Heart right ventricle (tissue), 16 donors: ENCODE measurements at regions not wholly inside any gene's neighbourhood (a gene's known extent, or its start where the extent isn't known, plus 50 kb on each side); places are given as distances from the start of the nearest gene placed in this dataset.

Experiments used
- ATAC-seq, 8 donors: fragments of 200-7000 bp; cut with Tn5 transposase; one replicate each; pipeline ENCODE4 v1.9.1; 2020; ENCODE audit warnings: mild to moderate bottlenecking in 8 of 8, moderate library complexity in 8 of 8, moderate number of reproducible peaks in 1 of 8
- DNase-seq, 2 donors: peaks; one replicate each; pipeline ENCODE4 v3.0.0-alpha.2; 2020
- H3K27ac ChIP-seq, 10 donors: fragments of 200-600 bp; sonication (generic) in 2 of 10; one replicate each; pipeline versions ENCODE4 v1.5.0 to v1.8.0; 2020 to 2022; ENCODE audit warnings: mild to moderate bottlenecking in 3 of 10
- H3K27me3 ChIP-seq, 7 donors: fragments of 200-600 bp; one replicate each; pipeline ENCODE4 v1.8.0; 2021 to 2022; ENCODE audit warnings: mild to moderate bottlenecking in 2 of 7
- H3K36me3 ChIP-seq, 9 donors: fragments of 200-600 bp; sonication (generic) in 1 of 9; one replicate each; pipeline versions ENCODE4 v1.5.0 to v1.8.0; 2020 to 2022; ENCODE audit warnings: mild to moderate bottlenecking in 2 of 9
- H3K4me1 ChIP-seq, 9 donors: fragments of 200-600 bp; sonication (generic) in 1 of 9; one replicate each; pipeline versions ENCODE4 v1.5.0 to v1.8.0; 2020 to 2022; ENCODE audit warnings: mild to moderate bottlenecking in 4 of 9
- H3K4me3 ChIP-seq, 10 donors: fragments of 200-600 bp; sonication (generic) in 2 of 10; one replicate each; pipeline versions ENCODE4 v1.5.0 to v1.8.0; 2020 to 2022; ENCODE audit warnings: mild to moderate bottlenecking in 7 of 10, moderate library complexity in 2 of 10
- H3K9me3 ChIP-seq, 11 donors: fragments of 200-600 bp in 10 of 11; sonication (generic) in 2 of 11; one replicate each; pipeline versions ENCODE4 v1.5.0 to v1.8.0; 2013 to 2022; ENCODE audit warnings: mild to moderate bottlenecking in 2 of 11, control low read depth in 1 of 11, moderate library complexity in 1 of 11
- WGBS, 2 donors: extraction: QIAGEN DNeasy Blood & Tissue Kit; methylation state at CpG; one replicate each; pipeline ENCODE4 v1.1.7; 2013; ENCODE audit warnings: inconsistent platforms in 1 of 2; 5-methylcytosine and 5-hydroxymethylcytosine counted together
- intact Hi-C, 10 donors: fragments of 100-400 bp; cut with DNase I; formaldehyde crosslinking; loops; one replicate each; pipeline versions ENCODE4 v1.11.1 to v1.14.2; 2022
- TF ChIP-seq, protein P1 (sequence below), 9 donors: fragments of 200-600 bp; sonication (generic) in 2 of 9; IDR thresholded peaks; one replicate each; pipeline versions ENCODE4 v1.5.0 to v1.8.0; 2021 to 2022; ENCODE audit warnings: antibody characterized with exemption in 9 of 9, mild to moderate bottlenecking in 5 of 9, moderate library complexity in 1 of 9
- donor health status: Arrhythmogenic right ventricular cardiomyopathy.
- donor health status: ischemic (EF 13 %, LVEDD 7.1; RV severe dilation, severe dysfunction).
- donor health status: healthy with polysubstance abuse.
- donor health status: DM: no; HTN: yes; CAD: no.
- donor health status: DM: no; HTN: no; CAD: no.
- donor health status: ischemic (EF 25% LVEDD 6.9; RV normal size, moderate dysfunction).
- donor health status: ischemic (EF 25% LVEDD 5.7; RV mildly dilated, moderate dysfunction).
- donor health status: healthy.
- donor health status: DM: yes; HTN: yes; CAD: no.
- donor health status: Ischemic cardiomyopathy.
- donor health status: ischemic (EF 35%, LVEDD 5.7; RV mildly dilated, moderate dysfunction).
- donor health status: nonischemic (EF 11% LVEDD 7.7; RV severe dilation, severe dysfunction).
- donor health status: DM: yes; HTN: yes; CAD: no.
- donor health status: PGD.
- donor health status: ischemic (EF 29% LVEDD 5.4; RV normal size, mild dysfunction).
- donor health status: nonischemic (EF 23%, LVEDD 6.1; RV moderate dilation, normal function).

DNA sequence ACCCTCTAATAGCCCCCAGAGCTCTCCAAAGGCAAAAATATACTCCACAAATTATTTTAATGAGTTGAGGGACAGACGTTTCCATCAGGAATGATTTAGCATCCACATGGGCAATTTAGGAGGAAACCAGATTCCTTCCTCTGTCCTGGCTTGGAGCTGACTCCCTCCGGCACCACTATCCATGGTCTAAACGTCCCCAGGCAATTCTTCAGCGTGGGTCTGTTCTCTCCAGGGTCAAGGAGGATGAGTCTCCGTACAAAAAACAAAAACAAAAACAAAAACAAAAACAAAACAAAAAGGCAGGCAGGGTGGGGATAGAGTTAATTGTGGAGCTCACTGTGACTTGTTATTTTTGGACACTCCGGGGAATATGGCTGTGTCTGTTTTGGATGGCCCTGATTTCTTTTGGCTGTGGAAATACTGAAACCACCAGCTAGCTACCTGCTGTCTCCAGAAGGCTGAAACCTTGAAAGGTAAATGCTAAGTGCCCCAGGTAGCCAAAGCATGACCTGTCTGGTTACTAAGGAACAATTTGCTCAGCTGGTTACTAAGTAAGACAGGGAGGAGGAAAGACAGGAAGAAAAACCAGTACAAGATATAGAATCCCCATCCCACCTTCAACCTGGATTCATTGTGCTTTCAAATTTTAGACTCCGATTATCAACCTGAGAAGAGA lies 419.1 kb upstream of the LCORL start:
- TF ChIP-seq, protein P1, sequence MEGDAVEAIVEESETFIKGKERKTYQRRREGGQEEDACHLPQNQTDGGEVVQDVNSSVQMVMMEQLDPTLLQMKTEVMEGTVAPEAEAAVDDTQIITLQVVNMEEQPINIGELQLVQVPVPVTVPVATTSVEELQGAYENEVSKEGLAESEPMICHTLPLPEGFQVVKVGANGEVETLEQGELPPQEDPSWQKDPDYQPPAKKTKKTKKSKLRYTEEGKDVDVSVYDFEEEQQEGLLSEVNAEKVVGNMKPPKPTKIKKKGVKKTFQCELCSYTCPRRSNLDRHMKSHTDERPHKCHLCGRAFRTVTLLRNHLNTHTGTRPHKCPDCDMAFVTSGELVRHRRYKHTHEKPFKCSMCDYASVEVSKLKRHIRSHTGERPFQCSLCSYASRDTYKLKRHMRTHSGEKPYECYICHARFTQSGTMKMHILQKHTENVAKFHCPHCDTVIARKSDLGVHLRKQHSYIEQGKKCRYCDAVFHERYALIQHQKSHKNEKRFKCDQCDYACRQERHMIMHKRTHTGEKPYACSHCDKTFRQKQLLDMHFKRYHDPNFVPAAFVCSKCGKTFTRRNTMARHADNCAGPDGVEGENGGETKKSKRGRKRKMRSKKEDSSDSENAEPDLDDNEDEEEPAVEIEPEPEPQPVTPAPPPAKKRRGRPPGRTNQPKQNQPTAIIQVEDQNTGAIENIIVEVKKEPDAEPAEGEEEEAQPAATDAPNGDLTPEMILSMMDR (IDR thresholded peaks at IDR 0.05): no peak
- no peak for DNase-seq
- peaks cover 0 to 8% (median 0%) of the 10 kb centered on the region in 9 donors for H3K4me1 ChIP-seq
- H3K27ac ChIP-seq: peak overlapping the region in 2 of 10 donors; percentile 56 to 57
- H3K27me3 ChIP-seq: no peaks in the 10 kb centered on the region
- peaks cover 0 to 17% (median 3%) of the 10 kb centered on the region in 11 donors for H3K9me3 ChIP-seq
- ATAC-seq: no peak
- intact Hi-C loops: no loop called here
- H3K4me3 ChIP-seq: no peak overlapping the region
- 35 to 46% methylated on average over 7 of the region's 7 CpGs for WGBS, 2 donors
- no peaks in the 10 kb centered on the region for H3K36me3 ChIP-seq

DNA sequence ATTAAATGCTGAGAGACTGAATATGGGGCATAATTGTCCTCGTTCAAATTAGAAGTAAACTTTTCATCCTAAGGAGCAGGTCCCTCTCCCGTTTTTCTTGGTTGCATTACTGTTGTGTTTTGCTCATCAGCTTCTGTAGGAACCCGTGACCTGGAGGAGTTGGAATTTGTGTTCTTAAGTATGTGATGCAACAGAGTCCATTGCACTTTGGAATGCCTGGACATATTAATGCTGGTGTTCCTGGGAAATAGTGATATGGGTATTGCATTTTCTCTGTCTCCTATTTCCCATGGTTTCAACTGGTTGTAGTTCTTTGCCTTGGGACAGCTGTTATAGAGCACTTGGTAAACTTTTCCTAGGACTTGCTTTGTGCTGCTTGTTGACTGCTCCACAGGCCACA lies 417.8 kb upstream of the LCORL start:
- peaks cover 0 to 8% (median 0%) of the 10 kb centered on the region in 9 donors for H3K4me1 ChIP-seq
- H3K27me3 ChIP-seq: no peaks in the 10 kb centered on the region
- intact Hi-C loops: no loop called here
- H3K27ac ChIP-seq: no peak overlapping the region
- 75 to 88% methylated on average over 3 of the region's 3 CpGs for whole genome bisulfite sequencing, 2 donors
- ATAC-seq: no peak
- no peak for DNase-seq
- TF ChIP-seq, protein P1 (IDR thresholded peaks at IDR 0.05): no peak
- no peak overlapping the region for H3K4me3 ChIP-seq
- peaks cover 0 to 8% (median 0%) of the 10 kb centered on the region in 11 donors for H3K9me3 ChIP-seq
- H3K36me3 ChIP-seq: no peaks in the 10 kb centered on the region

DNA sequence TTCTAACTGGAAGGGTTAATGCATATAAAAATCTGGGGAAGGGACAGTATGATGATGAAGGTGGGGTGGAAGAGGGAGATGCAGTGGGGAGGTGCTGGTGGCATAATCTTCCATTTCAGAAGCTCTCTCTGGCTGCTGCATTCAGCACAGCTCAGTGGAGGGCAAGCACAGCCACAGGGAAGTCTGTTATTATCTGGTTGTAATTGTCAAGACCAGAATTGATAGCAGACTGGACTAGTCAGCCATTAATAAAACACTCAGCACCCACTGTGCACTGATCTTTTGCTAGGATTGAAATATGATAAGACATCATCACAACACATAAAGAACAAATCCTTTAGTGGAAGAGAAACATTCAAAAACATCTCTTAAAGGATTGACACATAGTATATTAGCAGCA lies 414.2 kb upstream of the LCORL start:
- H3K9me3 ChIP-seq: peaks cover 0 to 3% (median 0%) of the 10 kb centered on the region in 11 donors
- no peak for ATAC-seq
- no peak overlapping the region for H3K4me3 ChIP-seq
- DNase-seq: no peak
- peaks cover 0 to 2% (median 0%) of the 10 kb centered on the region in 9 donors for H3K4me1 ChIP-seq
- no peaks in the 10 kb centered on the region for H3K27me3 ChIP-seq
- no peaks in the 10 kb centered on the region for H3K36me3 ChIP-seq
- TF ChIP-seq, protein P1 (IDR thresholded peaks at IDR 0.05): no peak
- H3K27ac ChIP-seq: no peak overlapping the region
- intact Hi-C loops: no loop called here

DNA sequence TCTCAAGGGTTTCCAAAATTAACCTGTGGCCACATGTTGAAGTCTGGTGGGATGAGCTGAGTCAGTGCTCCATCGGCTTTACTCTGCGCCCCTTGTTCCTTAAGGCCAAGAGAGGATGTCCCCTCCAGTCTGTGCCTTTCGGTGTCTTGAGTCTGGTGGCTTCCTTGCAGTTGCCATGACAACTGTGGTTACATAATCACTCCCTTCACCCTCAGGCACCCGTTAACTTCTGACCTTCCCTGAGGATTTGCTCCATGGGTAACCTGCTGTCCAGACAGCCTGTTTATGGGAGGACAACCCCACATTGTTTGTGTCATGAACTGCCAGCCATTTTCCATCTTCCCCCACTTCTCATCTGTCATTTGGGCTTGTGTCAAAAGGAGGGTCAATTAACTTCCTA lies 401.1 kb upstream of the LCORL start:
- Histone ChIP-seq H3K9me3 (peaks cover 0 to 6% (median 0%) of the 10 kb centered on the region in 11 donors), H3K4me1 (no peaks in the 10 kb centered on the region), H3K27me3 (no peaks in the 10 kb centered on the region), H3K4me3 (no peak overlapping the region), H3K36me3 (no peaks in the 10 kb centered on the region), H3K27ac (no peak overlapping the region)
- no peak for ATAC-seq
- no peak for DNase-seq
- intact Hi-C loops: no loop called here
- 56 to 65% methylated on average over 4 of the region's 4 CpGs for WGBS, 2 donors
- TF ChIP-seq, protein P1 (IDR thresholded peaks at IDR 0.05): no peak
